IgD-negative memory B cell (primary cell): ENCODE measurements at regions not wholly inside any gene's neighbourhood (a gene's known extent, or its start where the extent isn't known, plus 50 kb on each side); places are given as distances from the start of the nearest gene placed in this dataset.

Source experiments
- H3K27ac Mint-ChIP-seq, 3 donors: one replicate each; pipeline ENCODE4 v1.8.0; 2020 to 2022; ENCODE audit warnings: mild to moderate bottlenecking in 3 of 3, mixed read lengths in 3 of 3, moderate library complexity in 1 of 3
- H3K27me3 Mint-ChIP-seq: one replicate; pipeline ENCODE4 v1.8.0; 2021; ENCODE audit warnings: mixed read lengths
- H3K36me3 Mint-ChIP-seq: one replicate; pipeline ENCODE4 v1.8.0; 2020; ENCODE audit warnings: mild to moderate bottlenecking, mixed read lengths
- H3K4me1 Mint-ChIP-seq, 3 donors: one replicate each; pipeline ENCODE4 v1.8.0; 2020 to 2022; ENCODE audit warnings: mixed read lengths in 3 of 3, mild to moderate bottlenecking in 1 of 3
- H3K4me3 Mint-ChIP-seq, 4 donors: one replicate each; pipeline ENCODE4 v1.8.0; 2020 to 2022; ENCODE audit warnings: mild to moderate bottlenecking in 4 of 4, mixed read lengths in 4 of 4, moderate library complexity in 3 of 4
- H3K9me3 Mint-ChIP-seq, 3 donors: one replicate each; pipeline ENCODE4 v1.8.0; 2020 to 2021; ENCODE audit warnings: mixed read lengths in 3 of 3, mild to moderate bottlenecking in 1 of 3

GRCh38 chr11:100556781-100557180 lies 130.3 kb upstream of the ARHGAP42 start:
- H3K4me1 Mint-ChIP-seq: no peaks in the 10 kb centered on the region
- H3K36me3 Mint-ChIP-seq: no peaks in the 10 kb centered on the region
- H3K4me3 Mint-ChIP-seq: no peak overlapping the region

GRCh38 chr11:100557830-100558611 lies 129.1 kb upstream of the ARHGAP42 start:
- no peaks in the 10 kb centered on the region for H3K9me3 Mint-ChIP-seq
- no peak overlapping the region for H3K4me3 Mint-ChIP-seq
- peaks cover 11% of the 10 kb centered on the region for H3K27me3 Mint-ChIP-seq
- no peaks in the 10 kb centered on the region for H3K36me3 Mint-ChIP-seq
- no peaks in the 10 kb centered on the region for H3K4me1 Mint-ChIP-seq
- H3K27ac Mint-ChIP-seq: no peak overlapping the region

More at GRCh38 chr11:100556781-100557180, 130.3 kb upstream of the ARHGAP42 start:
- no peak overlapping the region for H3K27ac Mint-ChIP-seq
- no peaks in the 10 kb centered on the region for H3K9me3 Mint-ChIP-seq
- H3K27me3 Mint-ChIP-seq: peaks cover 14% of the 10 kb centered on the region

- Mint-ChIP-seq H3K4me3 (no peak overlapping the region), H3K27ac (no peak overlapping the region), H3K27me3 (peaks cover 7% of the 10 kb centered on the region), H3K4me1 (no peaks in the 10 kb centered on the region), H3K9me3 (no peaks in the 10 kb centered on the region), H3K36me3 (no peaks in the 10 kb centered on the region)
Observed at GRCh38 chr11:100560606-100561005, 126.5 kb upstream of the ARHGAP42 start.

- Mint-ChIP-seq H3K27ac (no peak overlapping the region), H3K27me3 (peaks cover 7% of the 10 kb centered on the region), H3K4me3 (no peak overlapping the region), H3K9me3 (no peaks in the 10 kb centered on the region), H3K36me3 (no peaks in the 10 kb centered on the region), H3K4me1 (no peaks in the 10 kb centered on the region)
Observed at GRCh38 chr11:100561323-100561722, 125.8 kb upstream of the ARHGAP42 start.

GRCh38 chr11:100562128-100562527 lies 125.0 kb upstream of the ARHGAP42 start:
- Mint-ChIP-seq H3K9me3 (no peaks in the 10 kb centered on the region), H3K4me3 (no peak overlapping the region), H3K36me3 (no peaks in the 10 kb centered on the region), H3K27ac (no peak overlapping the region), H3K27me3 (peaks cover 7% of the 10 kb centered on the region), H3K4me1 (no peaks in the 10 kb centered on the region)

GRCh38 chr11:100563541-100564280 lies 123.4 kb upstream of the ARHGAP42 start:
- H3K36me3 Mint-ChIP-seq: no peaks in the 10 kb centered on the region
- no peaks in the 10 kb centered on the region for H3K4me1 Mint-ChIP-seq
- peaks cover 1% of the 10 kb centered on the region for H3K27me3 Mint-ChIP-seq

GRCh38 chr11:100573911-100574513 lies 113.1 kb upstream of the ARHGAP42 start:
- Mint-ChIP-seq H3K36me3 (no peaks in the 10 kb centered on the region), H3K4me1 (peaks cover 0 to 2% (median 0%) of the 10 kb centered on the region in 3 donors), H3K9me3 (no peaks in the 10 kb centered on the region), H3K27ac (no peak overlapping the region), H3K4me3 (no peak overlapping the region), H3K27me3 (peaks cover 2% of the 10 kb centered on the region)

More at GRCh38 chr11:100563541-100564280, 123.4 kb upstream of the ARHGAP42 start:
- Mint-ChIP-seq H3K27ac (no peak overlapping the region), H3K4me3 (no peak overlapping the region), H3K9me3 (no peaks in the 10 kb centered on the region)

GRCh38 chr11:100574894-100575769 lies 112.0 kb upstream of the ARHGAP42 start:
- H3K27me3 Mint-ChIP-seq: peaks cover 2% of the 10 kb centered on the region
- H3K27ac Mint-ChIP-seq: no peak overlapping the region
- no peak overlapping the region for H3K4me3 Mint-ChIP-seq
- peaks cover 0 to 4% (median 0%) of the 10 kb centered on the region in 3 donors for H3K4me1 Mint-ChIP-seq
- no peaks in the 10 kb centered on the region for H3K9me3 Mint-ChIP-seq
- no peaks in the 10 kb centered on the region for H3K36me3 Mint-ChIP-seq

- no peak overlapping the region for H3K4me3 Mint-ChIP-seq
- peaks cover 2% of the 10 kb centered on the region for H3K27me3 Mint-ChIP-seq
- no peaks in the 10 kb centered on the region for H3K36me3 Mint-ChIP-seq
- no peaks in the 10 kb centered on the region for H3K9me3 Mint-ChIP-seq
- no peak overlapping the region for H3K27ac Mint-ChIP-seq
- peaks cover 0 to 5% (median 0%) of the 10 kb centered on the region in 3 donors for H3K4me1 Mint-ChIP-seq
Observed at GRCh38 chr11:100575860-100576717, 111.0 kb upstream of the ARHGAP42 start.

GRCh38 chr11:100576718-100577021 lies 110.4 kb upstream of the ARHGAP42 start:
- H3K27ac Mint-ChIP-seq: no peak overlapping the region
- H3K4me3 Mint-ChIP-seq: no peak overlapping the region
- H3K36me3 Mint-ChIP-seq: no peaks in the 10 kb centered on the region
- peaks cover 2% of the 10 kb centered on the region for H3K27me3 Mint-ChIP-seq
- no peaks in the 10 kb centered on the region for H3K9me3 Mint-ChIP-seq
- peaks cover 0 to 5% (median 0%) of the 10 kb centered on the region in 3 donors for H3K4me1 Mint-ChIP-seq

- Mint-ChIP-seq H3K36me3 (no peaks in the 10 kb centered on the region), H3K4me1 (peaks cover 0 to 5% (median 0%) of the 10 kb centered on the region in 3 donors), H3K27ac (no peak overlapping the region), H3K4me3 (no peak overlapping the region), H3K27me3 (peaks cover 2% of the 10 kb centered on the region), H3K9me3 (no peaks in the 10 kb centered on the region)
Observed at GRCh38 chr11:100578831-100579311, 108.2 kb upstream of the ARHGAP42 start.

GRCh38 chr11:100581318-100581717 lies 105.8 kb upstream of the ARHGAP42 start:
- Mint-ChIP-seq H3K27me3 (peaks cover 3% of the 10 kb centered on the region), H3K27ac (no peak overlapping the region), H3K4me3 (no peak overlapping the region), H3K9me3 (no peaks in the 10 kb centered on the region), H3K36me3 (no peaks in the 10 kb centered on the region), H3K4me1 (peaks cover 0 to 4% (median 0%) of the 10 kb centered on the region in 3 donors)

- Mint-ChIP-seq H3K27me3 (peaks cover 8% of the 10 kb centered on the region), H3K36me3 (no peaks in the 10 kb centered on the region), H3K4me1 (peaks cover 0 to 2% (median 1%) of the 10 kb centered on the region in 3 donors), H3K4me3 (no peak overlapping the region), H3K27ac (no peak overlapping the region), H3K9me3 (no peaks in the 10 kb centered on the region)
Observed at GRCh38 chr11:100584201-100584985, 102.7 kb upstream of the ARHGAP42 start.
